Colonic mucosa (tissue), 4 donors: ENCODE measurements at regions not wholly inside any gene's neighbourhood (a gene's known extent, or its start where the extent isn't known, plus 50 kb on each side); places are given as distances from the start of the nearest gene placed in this dataset.

Experiments used
- DNase-seq: peaks from one replicate; pipeline ENCODE4 v3.0.0-alpha.2; 2020
- H3K27ac ChIP-seq: fragments of 200-600 bp; one replicate; pipeline ENCODE4 v1.8.0; 2021
- H3K27me3 ChIP-seq: fragments of 200-600 bp; one replicate; pipeline ENCODE4 v1.8.0; 2021
- H3K36me3 ChIP-seq: fragments of 200-600 bp; one replicate; pipeline ENCODE4 v1.8.0; 2021
- H3K4me1 ChIP-seq: fragments of 200-600 bp; one replicate; pipeline ENCODE4 v1.8.0; 2021; ENCODE audit warnings: mild to moderate bottlenecking
- H3K4me3 ChIP-seq: fragments of 200-600 bp; one replicate; pipeline ENCODE4 v1.8.0; 2021
- H3K9ac ChIP-seq, 2 donors: one replicate each; pipeline ENCODE4 v1.7.0; 2013; ENCODE audit warnings: control low read depth in 2 of 2, low read depth in 2 of 2, low read length in 2 of 2
- H3K9me3 ChIP-seq: fragments of 200-600 bp; one replicate; pipeline ENCODE4 v1.8.0; 2021
- CTCF ChIP-seq: fragments of 200-600 bp; IDR thresholded peaks from one replicate; pipeline ENCODE4 v1.8.0; 2022; ENCODE audit warnings: antibody characterized with exemption, mild to moderate bottlenecking
- intact Hi-C: fragments of 100-400 bp; cut with DNase I; formaldehyde crosslinking; loops from one replicate; pipeline ENCODE4 v1.14.1; 2022
- donor health status: healthy.
- donor health status: DM: no; HTN: no; CAD: no.
- donor health status: DM: no; HTN: no; CAD: no.

- H3K27ac ChIP-seq: no peak overlapping the region
Measured at GRCh38 chr11:135062994-135063393, 651.0 kb upstream of the B3GAT1 start.

GRCh38 chr11:135061166-135061565 lies 649.1 kb upstream of the B3GAT1 start:
- Histone ChIP-seq H3K9ac (no peak overlapping the region), H3K4me1 (no peaks in the 10 kb centered on the region), H3K27ac (no peak overlapping the region), H3K36me3 (no peaks in the 10 kb centered on the region), H3K9me3 (no peaks in the 10 kb centered on the region), H3K4me3 (no peak overlapping the region), H3K27me3 (no peaks in the 10 kb centered on the region)
- intact Hi-C loops: no loop called here
- TF ChIP-seq CTCF: no peak
- no peak for DNase-seq

More at GRCh38 chr11:135062994-135063393, 651.0 kb upstream of the B3GAT1 start:
- intact Hi-C loops: no loop called here
- H3K4me3 ChIP-seq: no peak overlapping the region
- no peak for TF ChIP-seq CTCF
- H3K36me3 ChIP-seq: no peaks in the 10 kb centered on the region
- H3K27me3 ChIP-seq: no peaks in the 10 kb centered on the region
- H3K9me3 ChIP-seq: no peaks in the 10 kb centered on the region
- H3K4me1 ChIP-seq: no peaks in the 10 kb centered on the region
- DNase-seq: no peak
- no peak overlapping the region for H3K9ac ChIP-seq

- no peak for DNase-seq
- H3K27ac ChIP-seq: no peak overlapping the region
Measured at GRCh38 chr11:135046986-135047385, 634.9 kb upstream of the B3GAT1 start.

GRCh38 chr11:135046556-135046955 lies 634.5 kb upstream of the B3GAT1 start:
- Histone ChIP-seq H3K27ac (no peak overlapping the region), H3K4me1 (no peaks in the 10 kb centered on the region), H3K27me3 (peaks cover 3% of the 10 kb centered on the region), H3K9me3 (no peaks in the 10 kb centered on the region), H3K4me3 (no peak overlapping the region), H3K36me3 (no peaks in the 10 kb centered on the region), H3K9ac (no peak overlapping the region)
- no peak for TF ChIP-seq CTCF
- intact Hi-C loops: no loop called here
- no peak for DNase-seq

More at GRCh38 chr11:135046986-135047385, 634.9 kb upstream of the B3GAT1 start:
- H3K4me1 ChIP-seq: no peaks in the 10 kb centered on the region
- no peak overlapping the region for H3K9ac ChIP-seq
- H3K27me3 ChIP-seq: peaks cover 3% of the 10 kb centered on the region
- TF ChIP-seq CTCF: no peak
- no peak overlapping the region for H3K4me3 ChIP-seq
- H3K36me3 ChIP-seq: no peaks in the 10 kb centered on the region
- intact Hi-C loops: no loop called here
- no peaks in the 10 kb centered on the region for H3K9me3 ChIP-seq

GRCh38 chr11:135043434-135043833 lies 631.4 kb upstream of the B3GAT1 start:
- Histone ChIP-seq H3K4me1 (no peaks in the 10 kb centered on the region), H3K9me3 (no peaks in the 10 kb centered on the region), H3K9ac (no peak overlapping the region), H3K36me3 (no peaks in the 10 kb centered on the region), H3K27ac (no peak overlapping the region), H3K27me3 (peaks cover 3% of the 10 kb centered on the region), H3K4me3 (no peak overlapping the region)
- no peak for DNase-seq
- TF ChIP-seq CTCF: no peak
- intact Hi-C loops: no loop called here

- DNase-seq: no peak
- intact Hi-C loops: no loop called here
- H3K36me3 ChIP-seq: no peaks in the 10 kb centered on the region
- no peak overlapping the region for H3K27ac ChIP-seq
- no peak for TF ChIP-seq CTCF
- no peaks in the 10 kb centered on the region for H3K9me3 ChIP-seq
- no peaks in the 10 kb centered on the region for H3K4me1 ChIP-seq
- no peak overlapping the region for H3K4me3 ChIP-seq
- no peaks in the 10 kb centered on the region for H3K27me3 ChIP-seq
- no peak overlapping the region for H3K9ac ChIP-seq
Measured at GRCh38 chr11:135037828-135038227, 625.8 kb upstream of the B3GAT1 start.
